ENCODE measurements at regions not wholly inside any gene's neighbourhood (a gene's known extent, or its start where the extent isn't known, plus 50 kb on each side); places are given as distances from the start of the nearest gene placed in this dataset.
"Not testable (repeated sequence)": the region's sequence is repeated elsewhere in the genome, so short reads cannot be mapped to it uniquely, and the experiment has no call there.

- peak; percentile 46 for TF ChIP-seq CTCF (IDR thresholded peaks at IDR 0.05)
- Mint-ChIP-seq H3K27me3 (ENCODE audit: unreplicated experiment) (peaks cover 67% of the 10 kb centered on the region), H3K4me1 (ENCODE audit: unreplicated experiment) (no peaks in the 10 kb centered on the region), H3K36me3 (ENCODE audit: unreplicated experiment) (no peaks in the 10 kb centered on the region), H3K4me3 (ENCODE audit: unreplicated experiment) (no peak overlapping the region), H3K9me3 (ENCODE audit: unreplicated experiment) (peaks cover 3% of the 10 kb centered on the region), H3K27ac (ENCODE audit: unreplicated experiment) (no peak overlapping the region)
- DNase-seq (ENCODE audit: extremely low spot score, unreplicated experiment) = no peak
Measured at GRCh38 chr10:78231939-78232338, 198.3 kb downstream of the RPS24 start.

GRCh38 chr10:78236416-78237015, 202.9 kb downstream of the RPS24 start:
- no peak overlapping the region for H3K27ac Mint-ChIP-seq (ENCODE audit: unreplicated experiment)
- no peak for DNase-seq (ENCODE audit: extremely low spot score, unreplicated experiment)
- H3K4me3 Mint-ChIP-seq (ENCODE audit: unreplicated experiment) = no peak overlapping the region
- no peak for TF ChIP-seq CTCF (IDR thresholded peaks at IDR 0.05)
- H3K4me1 Mint-ChIP-seq (ENCODE audit: unreplicated experiment) = no peaks in the 10 kb centered on the region
- H3K9me3 Mint-ChIP-seq (ENCODE audit: unreplicated experiment) = peaks cover 3% of the 10 kb centered on the region
- no peaks in the 10 kb centered on the region for H3K36me3 Mint-ChIP-seq (ENCODE audit: unreplicated experiment)
- peaks cover 59% of the 10 kb centered on the region for H3K27me3 Mint-ChIP-seq (ENCODE audit: unreplicated experiment)

- not testable (repeated sequence) for DNase-seq (ENCODE audit: extremely low spot score, unreplicated experiment); H3K4me1 Mint-ChIP-seq (ENCODE audit: unreplicated experiment); H3K4me3 Mint-ChIP-seq (ENCODE audit: unreplicated experiment); H3K27ac Mint-ChIP-seq (ENCODE audit: unreplicated experiment); H3K36me3 Mint-ChIP-seq (ENCODE audit: unreplicated experiment); H3K9me3 Mint-ChIP-seq (ENCODE audit: unreplicated experiment)
- H3K27me3 Mint-ChIP-seq (ENCODE audit: unreplicated experiment) = peaks cover 54% of the 10 kb centered on the region
Measured at GRCh38 chr10:78237951-78238350, 204.3 kb downstream of the RPS24 start.

- H3K4me3 Mint-ChIP-seq (ENCODE audit: unreplicated experiment) = no peak overlapping the region
- H3K36me3 Mint-ChIP-seq (ENCODE audit: unreplicated experiment) = no peaks in the 10 kb centered on the region
- DNase-seq (ENCODE audit: extremely low spot score, unreplicated experiment) = no peak
- TF ChIP-seq CTCF (IDR thresholded peaks at IDR 0.05) = no peak
- H3K9me3 Mint-ChIP-seq (ENCODE audit: unreplicated experiment) = no peaks in the 10 kb centered on the region
- H3K27ac Mint-ChIP-seq (ENCODE audit: unreplicated experiment) = no peak overlapping the region
- H3K4me1 Mint-ChIP-seq (ENCODE audit: unreplicated experiment) = no peaks in the 10 kb centered on the region
- H3K27me3 Mint-ChIP-seq (ENCODE audit: unreplicated experiment) = peaks cover 7% of the 10 kb centered on the region
Measured at GRCh38 chr10:78247266-78247665, 213.6 kb downstream of the RPS24 start.

- H3K27me3 Mint-ChIP-seq (ENCODE audit: unreplicated experiment) = peaks cover 4% of the 10 kb centered on the region
- TF ChIP-seq CTCF (IDR thresholded peaks at IDR 0.05) = no peak
- no peaks in the 10 kb centered on the region for H3K9me3 Mint-ChIP-seq (ENCODE audit: unreplicated experiment)
- H3K4me3 Mint-ChIP-seq (ENCODE audit: unreplicated experiment) = no peak overlapping the region
- DNase-seq (ENCODE audit: extremely low spot score, unreplicated experiment) = no peak
- H3K36me3 Mint-ChIP-seq (ENCODE audit: unreplicated experiment) = no peaks in the 10 kb centered on the region
- H3K27ac Mint-ChIP-seq (ENCODE audit: unreplicated experiment) = no peak overlapping the region
- no peaks in the 10 kb centered on the region for H3K4me1 Mint-ChIP-seq (ENCODE audit: unreplicated experiment)
Measured at GRCh38 chr10:78247821-78248220, 214.2 kb downstream of the RPS24 start.
